ENCODE measurements at regions not wholly inside any gene's neighbourhood (a gene's known extent, or its start where the extent isn't known, plus 50 kb on each side); places are given as distances from the start of the nearest gene placed in this dataset.

GRCh38 chr20:58090161-58090560, 138.3 kb downstream of the ANKRD60 start:
- H3K9me3 ChIP-seq (ENCODE audit: control insufficient read depth, insufficient read depth, low read length): no peaks in the 10 kb centered on the region; the same call in 1 of the 2 replicates
- H3K4me3 ChIP-seq (ENCODE audit: low read depth, low read length): no peak overlapping the region
- TF ChIP-seq CTCF (IDR thresholded peaks at IDR 0.05; ENCODE audit: low read depth, low read length): no peak
- no peak overlapping the region for H3K27ac ChIP-seq (ENCODE audit: low read depth, low read length)
- CTCF ChIA-PET: no interaction called here
- POLR2A ChIA-PET: no interaction called here
- DNase-seq (ENCODE audit: low read depth, low spot score): no peak
- peaks cover 2% of the 10 kb centered on the region for H3K27me3 ChIP-seq (ENCODE audit: control insufficient read depth, insufficient read depth, low read length)

GRCh38 chr20:58088625-58089024, 139.8 kb downstream of the ANKRD60 start:
- DNase-seq (ENCODE audit: low read depth, low spot score): no peak
- TF ChIP-seq CTCF (IDR thresholded peaks at IDR 0.05; ENCODE audit: low read depth, low read length): no peak
- Histone ChIP-seq H3K27me3 (ENCODE audit: control insufficient read depth, insufficient read depth, low read length) (peaks cover 2% of the 10 kb centered on the region), H3K4me3 (ENCODE audit: low read depth, low read length) (no peak overlapping the region), H3K27ac (ENCODE audit: low read depth, low read length) (no peak overlapping the region), H3K9me3 (ENCODE audit: control insufficient read depth, insufficient read depth, low read length) (no peaks in the 10 kb centered on the region)
- ChIA-PET CTCF (interaction anchor here (2.4 to 3.3 kb wide), 4 partner anchors 434 to 490 kb away, joined by 8 to 32 read pairs (median 16); no protein-coding TSS in a partner anchor), POLR2A (interaction anchor here (0.5 kb wide), 1 partner anchor 636 kb away, joined by 5 read pairs; no protein-coding TSS in a partner anchor)

- peaks cover 2% of the 10 kb centered on the region for H3K27me3 ChIP-seq (ENCODE audit: control insufficient read depth, insufficient read depth, low read length)
- ChIA-PET CTCF (interaction anchor here (0.9 to 3.3 kb wide), 8 partner anchors 31 to 493 kb away, joined by 3 to 32 read pairs (median 12); no protein-coding TSS in a partner anchor), POLR2A (interaction anchor here (0.5 kb wide), 1 partner anchor 635 kb away, joined by 5 read pairs; no protein-coding TSS in a partner anchor)
- no peaks in the 10 kb centered on the region for H3K9me3 ChIP-seq (ENCODE audit: control insufficient read depth, insufficient read depth, low read length)
- DNase-seq (ENCODE audit: low read depth, low spot score): no peak
- H3K27ac ChIP-seq (ENCODE audit: low read depth, low read length): no peak overlapping the region
- H3K4me3 ChIP-seq (ENCODE audit: low read depth, low read length): no peak overlapping the region
- no peak for TF ChIP-seq CTCF (IDR thresholded peaks at IDR 0.05; ENCODE audit: low read depth, low read length)
Observed at GRCh38 chr20:58088105-58088504, 140.3 kb downstream of the ANKRD60 start.

GRCh38 chr20:58087562-58087858, 140.9 kb downstream of the ANKRD60 start:
- H3K27me3 ChIP-seq (ENCODE audit: control insufficient read depth, insufficient read depth, low read length): peaks cover 2% of the 10 kb centered on the region
- no peaks in the 10 kb centered on the region for H3K9me3 ChIP-seq (ENCODE audit: control insufficient read depth, insufficient read depth, low read length)
- TF ChIP-seq CTCF (IDR thresholded peaks at IDR 0.05; ENCODE audit: low read depth, low read length): no peak
- DNase-seq (ENCODE audit: low read depth, low spot score): no peak
- H3K27ac ChIP-seq (ENCODE audit: low read depth, low read length): no peak overlapping the region
- ChIA-PET POLR2A (no interaction called here), CTCF (interaction anchor here (0.9 to 3.3 kb wide), 11 partner anchors 9 to 493 kb away, joined by 3 to 32 read pairs (median 8); no protein-coding TSS in a partner anchor)
- H3K4me3 ChIP-seq (ENCODE audit: low read depth, low read length): no peak overlapping the region

- no peak overlapping the region for H3K27ac ChIP-seq (ENCODE audit: low read depth, low read length)
- H3K9me3 ChIP-seq (ENCODE audit: control insufficient read depth, insufficient read depth, low read length): no peaks in the 10 kb centered on the region
- peaks cover 2% of the 10 kb centered on the region for H3K27me3 ChIP-seq (ENCODE audit: control insufficient read depth, insufficient read depth, low read length)
- POLR2A ChIA-PET: no interaction called here
- no peak for DNase-seq (ENCODE audit: low read depth, low spot score)
- peak; percentile 77 for TF ChIP-seq CTCF (IDR thresholded peaks at IDR 0.05; ENCODE audit: low read depth, low read length)
- CTCF ChIA-PET: interaction anchor here (0.6 to 3.3 kb wide), 16 partner anchors 9 to 659 kb away, joined by 3 to 32 read pairs (median 5); no protein-coding TSS in a partner anchor
- H3K4me3 ChIP-seq (ENCODE audit: low read depth, low read length): no peak overlapping the region
Observed at GRCh38 chr20:58086763-58087561, 141.5 kb downstream of the ANKRD60 start.

All from AG04450 (cell line).